MM.1S (cell line): ENCODE measurements at regions not wholly inside any gene's neighbourhood (a gene's known extent, or its start where the extent isn't known, plus 50 kb on each side); places are given as distances from the start of the nearest gene placed in this dataset.

Experiments used
- DNase-seq: peaks from one replicate; pipeline ENCODE4 v3.0.0-alpha.2; 2015
- H2AFZ ChIP-seq: fragments of 300-600 bp; sonication (generic); 2 replicates; pipeline ENCODE4 v1.6.0; 2016; ENCODE audit warnings: antibody characterized with exemption, low read length
- H3F3A ChIP-seq: fragments of 300-600 bp; sonication (generic); 2 replicates; pipeline ENCODE4 v1.6.1; 2016; ENCODE audit warnings: mild to moderate bottlenecking, antibody characterized with exemption, low read length, moderate library complexity, mixed read lengths; ENCODE audit not compliant: insufficient read depth
- H3K27ac ChIP-seq: fragments of 300-600 bp; sonication (generic); 2 replicates; pipeline ENCODE4 v1.5.1; 2016; ENCODE audit warnings: mild to moderate bottlenecking, low read length
- H3K27me3 ChIP-seq: fragments of 300-600 bp; sonication (generic); replicated peaks from 2 replicates; pipeline ENCODE4 v1.6.0; 2016; ENCODE audit warnings: low read length; ENCODE audit not compliant: insufficient read depth
- H3K36me3 ChIP-seq: fragments of 300-600 bp; sonication (generic); replicated peaks from 2 replicates; pipeline ENCODE4 v1.6.1; 2016; ENCODE audit warnings: mild to moderate bottlenecking, low read length, mixed read lengths; ENCODE audit not compliant: insufficient read depth
- H3K4me1 ChIP-seq: fragments of 300-600 bp; sonication (generic); 2 replicates; pipeline ENCODE4 v1.6.1; 2016; ENCODE audit warnings: low read length, mixed read lengths
- H3K4me2 ChIP-seq: fragments of 300-600 bp; sonication (generic); 2 replicates; pipeline ENCODE4 v1.6.0; 2016; ENCODE audit warnings: low read depth, low read length
- H3K4me3 ChIP-seq: fragments of 300-600 bp; sonication (generic); 2 replicates; pipeline ENCODE4 v1.5.1; 2016; ENCODE audit warnings: low read length, mixed read lengths
- H3K79me2 ChIP-seq: fragments of 300-600 bp; sonication (generic); 2 replicates; pipeline ENCODE4 v1.6.1; 2016; ENCODE audit warnings: mixed run types, low read length, mixed read lengths
- H3K9ac ChIP-seq: fragments of 300-600 bp; sonication (generic); 2 replicates; pipeline ENCODE4 v1.6.1; 2016; ENCODE audit warnings: low read length, mixed read lengths
- H3K9me2 ChIP-seq: fragments of 300-600 bp; sonication (generic); replicated peaks from 2 replicates; pipeline ENCODE4 v1.6.1; 2016; ENCODE audit warnings: mild to moderate bottlenecking, low read length, mixed read lengths; ENCODE audit not compliant: insufficient read depth
- H3K9me3 ChIP-seq: fragments of 300-600 bp; sonication (generic); replicated peaks from 2 replicates; pipeline ENCODE4 v1.6.1; 2016; ENCODE audit warnings: mild to moderate bottlenecking, low read length, mixed read lengths; ENCODE audit not compliant: insufficient read depth
- H4K20me1 ChIP-seq: fragments of 300-600 bp; sonication (generic); 2 replicates; pipeline ENCODE4 v1.6.1; 2016; ENCODE audit warnings: mild to moderate bottlenecking, low read length, moderate library complexity, mixed read lengths; ENCODE audit not compliant: insufficient read depth
- CTCF ChIP-seq: fragments of 300-600 bp; sonication (generic); IDR thresholded peaks from 2 replicates; pipeline ENCODE4 v1.5.1; 2016; ENCODE audit warnings: antibody characterized with exemption, low read length, mixed read lengths
- EZH2 ChIP-seq: fragments of 300-600 bp; sonication (generic); optimal IDR thresholded peaks from 2 replicates; pipeline ENCODE3; 2017; ENCODE audit warnings: low read depth, mild to moderate bottlenecking, antibody characterized with exemption, low read length, mixed read lengths
- EZH2phosphoT487 ChIP-seq: fragments of 300-600 bp; sonication (generic); IDR thresholded peaks from 2 replicates; pipeline ENCODE4 v1.6.1; 2018; ENCODE audit warnings: antibody characterized with exemption, low read length

GRCh38 chr14:84453307-84453950 lies 1076.5 kb upstream of the FLRT2 start:
- no peaks in the 10 kb centered on the region for H3K9me2 ChIP-seq
- H3K4me1 ChIP-seq = no peaks in the 10 kb centered on the region
- H3K27ac ChIP-seq = no peak overlapping the region
- TF ChIP-seq EZH2phosphoT487 = no peak
- no peak for TF ChIP-seq CTCF
- TF ChIP-seq EZH2 = no peak
- no peaks in the 10 kb centered on the region for H3F3A ChIP-seq
- no peaks in the 10 kb centered on the region for H3K79me2 ChIP-seq
- no peaks in the 10 kb centered on the region for H3K27me3 ChIP-seq
- no peaks in the 10 kb centered on the region for H3K9me3 ChIP-seq
- H3K36me3 ChIP-seq = no peaks in the 10 kb centered on the region
- no peak overlapping the region for H2AFZ ChIP-seq
- no peak overlapping the region for H3K4me2 ChIP-seq
- no peak overlapping the region for H3K9ac ChIP-seq
- no peaks in the 10 kb centered on the region for H4K20me1 ChIP-seq
- DNase-seq = no peak
- H3K4me3 ChIP-seq = no peak overlapping the region

GRCh38 chr14:84454114-84454513 lies 1075.8 kb upstream of the FLRT2 start:
- no peaks in the 10 kb centered on the region for H3K4me1 ChIP-seq
- no peaks in the 10 kb centered on the region for H3K36me3 ChIP-seq
- H3K79me2 ChIP-seq = no peaks in the 10 kb centered on the region
- H3K4me2 ChIP-seq = no peak overlapping the region
- no peak overlapping the region for H3K9ac ChIP-seq
- H2AFZ ChIP-seq = no peak overlapping the region
- H3K9me3 ChIP-seq = no peaks in the 10 kb centered on the region
- H3K9me2 ChIP-seq = no peaks in the 10 kb centered on the region
- no peaks in the 10 kb centered on the region for H3F3A ChIP-seq
- no peak overlapping the region for H3K4me3 ChIP-seq
- no peaks in the 10 kb centered on the region for H4K20me1 ChIP-seq
- no peaks in the 10 kb centered on the region for H3K27me3 ChIP-seq
- DNase-seq = no peak
- TF ChIP-seq EZH2 = no peak
- TF ChIP-seq EZH2phosphoT487 = no peak
- no peak for TF ChIP-seq CTCF
- H3K27ac ChIP-seq = no peak overlapping the region

GRCh38 chr14:84456946-84457345 lies 1073.0 kb upstream of the FLRT2 start:
- Histone ChIP-seq H2AFZ (no peak overlapping the region), H3K36me3 (no peaks in the 10 kb centered on the region), H3K9me2 (no peaks in the 10 kb centered on the region), H3K79me2 (no peaks in the 10 kb centered on the region), H3F3A (no peaks in the 10 kb centered on the region), H3K9ac (no peak overlapping the region), H3K27ac (no peak overlapping the region), H3K4me3 (no peak overlapping the region), H3K27me3 (no peaks in the 10 kb centered on the region), H4K20me1 (no peaks in the 10 kb centered on the region), H3K4me2 (no peak overlapping the region), H3K4me1 (no peaks in the 10 kb centered on the region), H3K9me3 (no peaks in the 10 kb centered on the region)
- DNase-seq = no peak
- TF ChIP-seq EZH2 (no peak), EZH2phosphoT487 (no peak), CTCF (no peak)
